Activated gamma-delta T cell (primary cell): ENCODE measurements at regions not wholly inside any gene's neighbourhood (a gene's known extent, or its start where the extent isn't known, plus 50 kb on each side); places are given as distances from the start of the nearest gene placed in this dataset.

ENCODE experiments used
- DNase-seq: peaks from one replicate; lab custom pipeline; 2025; lab: John Stamatoyannopoulos, UW

GRCh38 chr5:57618767-57619381 is 136.3 kb upstream of the ACTBL2 start:
- DNase-seq: no peak

GRCh38 chr5:57613741-57614140 is 131.1 kb upstream of the ACTBL2 start:
- no peak for DNase-seq

GRCh38 chr5:57611177-57611576 is 128.6 kb upstream of the ACTBL2 start:
- no peak for DNase-seq

GRCh38 chr5:57608542-57608941 is 125.9 kb upstream of the ACTBL2 start:
- no peak for DNase-seq

- no peak for DNase-seq
Measured at GRCh38 chr5:57601996-57602395, 119.4 kb upstream of the ACTBL2 start.

- no peak for DNase-seq
Measured at GRCh38 chr5:57600321-57600720, 117.7 kb upstream of the ACTBL2 start.

GRCh38 chr5:57598756-57599155 is 116.1 kb upstream of the ACTBL2 start:
- no peak for DNase-seq

GRCh38 chr5:57598097-57598496 is 115.5 kb upstream of the ACTBL2 start:
- DNase-seq: no peak

- DNase-seq: no peak
Measured at GRCh38 chr5:57595523-57595991, 112.9 kb upstream of the ACTBL2 start.

GRCh38 chr5:57594436-57594835 is 111.8 kb upstream of the ACTBL2 start:
- DNase-seq: no peak

GRCh38 chr5:57592236-57592635 is 109.6 kb upstream of the ACTBL2 start:
- no peak for DNase-seq

- DNase-seq: no peak
Measured at GRCh38 chr5:57586649-57587048, 104.0 kb upstream of the ACTBL2 start.

GRCh38 chr5:57582578-57583070 is 100.0 kb upstream of the ACTBL2 start:
- no peak for DNase-seq

GRCh38 chr5:57581772-57582171 is 99.2 kb upstream of the ACTBL2 start:
- no peak for DNase-seq

- DNase-seq: no peak
Measured at GRCh38 chr5:57581222-57581621, 98.6 kb upstream of the ACTBL2 start.

- no peak for DNase-seq
Measured at GRCh38 chr5:57577432-57578175, 95.0 kb upstream of the ACTBL2 start.

- no peak for DNase-seq
Measured at GRCh38 chr5:57576317-57576716, 93.7 kb upstream of the ACTBL2 start.

GRCh38 chr5:57575839-57576238 is 93.2 kb upstream of the ACTBL2 start:
- DNase-seq: no peak

- DNase-seq: no peak
Measured at GRCh38 chr5:57572461-57572860, 89.8 kb upstream of the ACTBL2 start.

GRCh38 chr5:57569601-57570000 is 87.0 kb upstream of the ACTBL2 start:
- DNase-seq: no peak

GRCh38 chr5:57568136-57568535 is 85.5 kb upstream of the ACTBL2 start:
- DNase-seq: no peak

- no peak for DNase-seq
Measured at GRCh38 chr5:57566914-57567313, 84.3 kb upstream of the ACTBL2 start.

GRCh38 chr5:57561231-57561842 is 78.7 kb upstream of the ACTBL2 start:
- no peak for DNase-seq
